ENCODE measurements at regions not wholly inside any gene's neighbourhood (a gene's known extent, or its start where the extent isn't known, plus 50 kb on each side); places are given as distances from the start of the nearest gene placed in this dataset.
"Not testable (repeated sequence)": the region's sequence is repeated elsewhere in the genome, so short reads cannot be mapped to it uniquely, and the experiment has no call there.

- not testable (repeated sequence) for H3K23ac ChIP-seq (ENCODE audit: low read length in 2 of 2); H3K36me3 ChIP-seq (ENCODE audit: control insufficient read depth in 1 of 2, insufficient read depth in 2 of 2, low read depth in 1 of 2, low read length in 2 of 2); H3K9ac ChIP-seq (ENCODE audit: low read length); H4K8ac ChIP-seq (ENCODE audit: low read length); H3K18ac ChIP-seq (ENCODE audit: low read depth in 1 of 2, low read length in 2 of 2); H3K79me1 ChIP-seq (replicated peaks; ENCODE audit: low read length, poor library complexity, severe bottlenecking); H3K4me2 ChIP-seq (ENCODE audit: low read length, poor library complexity, severe bottlenecking); H4K91ac ChIP-seq (ENCODE audit: low read length); H2BK120ac ChIP-seq (ENCODE audit: low read depth, low read length); H2BK15ac ChIP-seq (ENCODE audit: low read depth, poor library complexity, severe bottlenecking); H3K4me1 ChIP-seq (ENCODE audit: control insufficient read depth, insufficient read depth, low read depth, low read length); H3K9me3 ChIP-seq (ENCODE audit: control insufficient read depth, low read length); H3K27ac ChIP-seq (ENCODE audit: low read length, poor library complexity, severe bottlenecking); H2AFZ ChIP-seq (ENCODE audit: low read depth, low read length); H3K14ac ChIP-seq (ENCODE audit: low read length in 2 of 2); H2BK5ac ChIP-seq (ENCODE audit: low read depth, low read length, poor library complexity, severe bottlenecking); H3K4me3 ChIP-seq (ENCODE audit: insufficient read depth in 1 of 2, low read depth in 1 of 2, low read length in 2 of 2); H3K4ac ChIP-seq (ENCODE audit: low read depth in 1 of 2, low read length in 2 of 2); H2AK5ac ChIP-seq (ENCODE audit: low read length, severe bottlenecking); H2BK12ac ChIP-seq (ENCODE audit: low read length in 2 of 2); DNase-seq
- WGBS, result 95% methylated on average over 15 of the region's 21 CpGs
- H3K27me3 ChIP-seq (ENCODE audit: control insufficient read depth in 1 of 2, insufficient read depth in 1 of 2, low read length in 2 of 2), result peaks cover 0 to 22% of the 10 kb centered on the region in 2 experiments
Measured at GRCh38 chr16:88134172-88134898, 183.1 kb downstream of the BANP start.

- not testable (repeated sequence) for H4K8ac ChIP-seq (ENCODE audit: low read length); H3K4me1 ChIP-seq (ENCODE audit: control insufficient read depth, insufficient read depth, low read depth, low read length); H3K4me2 ChIP-seq (ENCODE audit: low read length, poor library complexity, severe bottlenecking); H2BK15ac ChIP-seq (ENCODE audit: low read depth, poor library complexity, severe bottlenecking); H3K36me3 ChIP-seq (ENCODE audit: control insufficient read depth in 1 of 2, insufficient read depth in 2 of 2, low read depth in 1 of 2, low read length in 2 of 2); H3K4ac ChIP-seq (ENCODE audit: low read depth in 1 of 2, low read length in 2 of 2); H4K91ac ChIP-seq (ENCODE audit: low read length); H3K14ac ChIP-seq (ENCODE audit: low read length in 2 of 2); H3K9me3 ChIP-seq (ENCODE audit: control insufficient read depth, low read length); H3K18ac ChIP-seq (ENCODE audit: low read depth in 1 of 2, low read length in 2 of 2); H3K23ac ChIP-seq (ENCODE audit: low read length in 2 of 2); H2BK5ac ChIP-seq (ENCODE audit: low read depth, low read length, poor library complexity, severe bottlenecking); H2BK120ac ChIP-seq (ENCODE audit: low read depth, low read length); H3K4me3 ChIP-seq (ENCODE audit: insufficient read depth in 1 of 2, low read depth in 1 of 2, low read length in 2 of 2); DNase-seq; H3K79me1 ChIP-seq (replicated peaks; ENCODE audit: low read length, poor library complexity, severe bottlenecking); H2BK12ac ChIP-seq (ENCODE audit: low read length in 2 of 2); H2AFZ ChIP-seq (ENCODE audit: low read depth, low read length); H2AK5ac ChIP-seq (ENCODE audit: low read length, severe bottlenecking); H3K27ac ChIP-seq (ENCODE audit: low read length, poor library complexity, severe bottlenecking); H3K9ac ChIP-seq (ENCODE audit: low read length)
- H3K27me3 ChIP-seq (ENCODE audit: control insufficient read depth in 1 of 2, insufficient read depth in 1 of 2, low read length in 2 of 2), result peaks cover 0 to 20% of the 10 kb centered on the region in 2 experiments
- 69% methylated on average over 18 of the region's 24 CpGs for WGBS
Measured at GRCh38 chr16:88134899-88135682, 183.9 kb downstream of the BANP start.

- H3K18ac ChIP-seq (ENCODE audit: low read depth in 1 of 2, low read length in 2 of 2); H4K91ac ChIP-seq (ENCODE audit: low read length); H4K8ac ChIP-seq (ENCODE audit: low read length); H3K9ac ChIP-seq (ENCODE audit: low read length); H3K4me2 ChIP-seq (ENCODE audit: low read length, poor library complexity, severe bottlenecking); H3K79me1 ChIP-seq (replicated peaks; ENCODE audit: low read length, poor library complexity, severe bottlenecking); H2AK5ac ChIP-seq (ENCODE audit: low read length, severe bottlenecking); H3K14ac ChIP-seq (ENCODE audit: low read length in 2 of 2); H3K27ac ChIP-seq (ENCODE audit: low read length, poor library complexity, severe bottlenecking); H3K4me1 ChIP-seq (ENCODE audit: control insufficient read depth, insufficient read depth, low read depth, low read length); H3K9me3 ChIP-seq (ENCODE audit: control insufficient read depth, low read length); H2AFZ ChIP-seq (ENCODE audit: low read depth, low read length); H3K4me3 ChIP-seq (ENCODE audit: insufficient read depth in 1 of 2, low read depth in 1 of 2, low read length in 2 of 2); H3K23ac ChIP-seq (ENCODE audit: low read length in 2 of 2); DNase-seq; H2BK5ac ChIP-seq (ENCODE audit: low read depth, low read length, poor library complexity, severe bottlenecking); H3K4ac ChIP-seq (ENCODE audit: low read depth in 1 of 2, low read length in 2 of 2); H2BK15ac ChIP-seq (ENCODE audit: low read depth, poor library complexity, severe bottlenecking); H2BK120ac ChIP-seq (ENCODE audit: low read depth, low read length); H2BK12ac ChIP-seq (ENCODE audit: low read length in 2 of 2); H3K36me3 ChIP-seq (ENCODE audit: control insufficient read depth in 1 of 2, insufficient read depth in 2 of 2, low read depth in 1 of 2, low read length in 2 of 2): not testable (repeated sequence)
- 91% methylated on average over 13 of the region's 13 CpGs for WGBS
- peaks cover 0 to 20% of the 10 kb centered on the region in 2 experiments for H3K27me3 ChIP-seq (ENCODE audit: control insufficient read depth in 1 of 2, insufficient read depth in 1 of 2, low read length in 2 of 2)
Measured at GRCh38 chr16:88136211-88136713, 185.0 kb downstream of the BANP start.

GRCh38 chr16:88136939-88137338, 185.7 kb downstream of the BANP start:
- not testable (repeated sequence) for H2AK5ac ChIP-seq (ENCODE audit: low read length, severe bottlenecking); H2BK120ac ChIP-seq (ENCODE audit: low read depth, low read length); H3K9ac ChIP-seq (ENCODE audit: low read length); H3K18ac ChIP-seq (ENCODE audit: low read depth in 1 of 2, low read length in 2 of 2); DNase-seq; H3K79me1 ChIP-seq (replicated peaks; ENCODE audit: low read length, poor library complexity, severe bottlenecking); H2BK5ac ChIP-seq (ENCODE audit: low read depth, low read length, poor library complexity, severe bottlenecking); H3K4ac ChIP-seq (ENCODE audit: low read depth in 1 of 2, low read length in 2 of 2); H3K9me3 ChIP-seq (ENCODE audit: control insufficient read depth, low read length); H2BK12ac ChIP-seq (ENCODE audit: low read length in 2 of 2); H3K4me2 ChIP-seq (ENCODE audit: low read length, poor library complexity, severe bottlenecking); H4K91ac ChIP-seq (ENCODE audit: low read length); H3K23ac ChIP-seq (ENCODE audit: low read length in 2 of 2); H3K27ac ChIP-seq (ENCODE audit: low read length, poor library complexity, severe bottlenecking); H2AFZ ChIP-seq (ENCODE audit: low read depth, low read length); H3K4me3 ChIP-seq (ENCODE audit: insufficient read depth in 1 of 2, low read depth in 1 of 2, low read length in 2 of 2); H4K8ac ChIP-seq (ENCODE audit: low read length); H3K4me1 ChIP-seq (ENCODE audit: control insufficient read depth, insufficient read depth, low read depth, low read length); H3K36me3 ChIP-seq (ENCODE audit: control insufficient read depth in 1 of 2, insufficient read depth in 2 of 2, low read depth in 1 of 2, low read length in 2 of 2); H2BK15ac ChIP-seq (ENCODE audit: low read depth, poor library complexity, severe bottlenecking)
- H3K27me3 ChIP-seq (ENCODE audit: control insufficient read depth in 1 of 2, insufficient read depth in 1 of 2, low read length in 2 of 2), result peaks cover 0 to 20% of the 10 kb centered on the region in 2 experiments
- 100% methylated on average over 4 of the region's 4 CpGs for WGBS
- H3K14ac ChIP-seq (ENCODE audit: low read length in 2 of 2), result peak overlapping the region in 1 of 2 experiments; percentile 38
